OCI-LY1 (cell line): ENCODE measurements at regions not wholly inside any gene's neighbourhood (a gene's known extent, or its start where the extent isn't known, plus 50 kb on each side); places are given as distances from the start of the nearest gene placed in this dataset.

ENCODE experiments used
- H2AFZ ChIP-seq: fragments of 200-600 bp; sonication (generic), shearing (Covaris generic); 2 replicates; pipeline ENCODE4 v1.6.0; 2014; ENCODE audit warnings: antibody characterized with exemption, mild to moderate bottlenecking, low read length
- H3F3A ChIP-seq: fragments of 200-600 bp; sonication (generic), shearing (Covaris generic); 2 replicates; pipeline ENCODE4 v1.6.0; 2014; ENCODE audit warnings: mild to moderate bottlenecking, antibody characterized with exemption, low read length, moderate library complexity; ENCODE audit not compliant: insufficient read depth
- H3K27ac ChIP-seq: fragments of 200-600 bp; sonication (generic); 2 replicates; pipeline ENCODE4 v1.5.1; 2014; ENCODE audit warnings: low read length, mixed run types, mild to moderate bottlenecking, low read depth; ENCODE audit not compliant: poor library complexity, severe bottlenecking
- H3K27me3 ChIP-seq: fragments of 200-600 bp; sonication (generic); 2 replicates; pipeline ENCODE4 v1.6.0; 2014; ENCODE audit warnings: antibody characterized with exemption, mild to moderate bottlenecking, low read length, moderate library complexity; ENCODE audit not compliant: insufficient read depth
- H3K36me3 ChIP-seq: fragments of 200-600 bp; sonication (generic); 2 replicates; pipeline ENCODE4 v1.6.1; 2014; ENCODE audit warnings: mild to moderate bottlenecking, antibody characterized with exemption, low read length, moderate library complexity, mixed read lengths; ENCODE audit not compliant: insufficient read depth
- H3K4me1 ChIP-seq: fragments of 200-600 bp; sonication (generic); 2 replicates; pipeline ENCODE4 v1.5.1; 2014; ENCODE audit warnings: mild to moderate bottlenecking, low read length, moderate library complexity; ENCODE audit not compliant: insufficient read depth, severe bottlenecking
- H3K4me2 ChIP-seq: fragments of 200-600 bp; sonication (generic), shearing (Covaris generic); 2 replicates; pipeline ENCODE4 v1.6.1; 2014; ENCODE audit warnings: low read length
- H3K4me3 ChIP-seq: fragments of 200-600 bp; sonication (generic); 2 replicates; pipeline ENCODE4 v1.5.1; 2014; ENCODE audit warnings: low read length, low read depth, mild to moderate bottlenecking, mixed read lengths; ENCODE audit not compliant: poor library complexity, severe bottlenecking
- H3K79me2 ChIP-seq: fragments of 200-600 bp; shearing (Covaris generic); 2 replicates; pipeline ENCODE4 v1.6.1; 2016; ENCODE audit warnings: mixed run types, low read length, mixed read lengths; ENCODE audit not compliant: insufficient read depth
- H3K9ac ChIP-seq: fragments of 200-600 bp; sonication (generic), shearing (Covaris generic); 2 replicates; pipeline ENCODE4 v1.6.1; 2014; ENCODE audit warnings: mild to moderate bottlenecking, low read length, mixed read lengths
- H3K9me2 ChIP-seq: fragments of 200-600 bp; sonication (generic), shearing (Covaris generic); 2 replicates; pipeline ENCODE4 v1.6.1; 2014; ENCODE audit warnings: low read depth, mild to moderate bottlenecking, low read length, mixed read lengths
- H3K9me3 ChIP-seq: fragments of 200-600 bp; shearing (Covaris generic); 2 replicates; pipeline ENCODE4 v1.6.1; 2014; ENCODE audit warnings: low read length, mixed read lengths
- H4K20me1 ChIP-seq: fragments of 200-600 bp; sonication (generic), shearing (Covaris generic); 2 replicates; pipeline ENCODE4 v1.6.0; 2016; ENCODE audit warnings: mild to moderate bottlenecking, low read length; ENCODE audit not compliant: insufficient read depth
- EZH2 ChIP-seq: fragments of 200-600 bp; sonication (generic), shearing (Covaris generic); IDR thresholded peaks from 2 replicates; pipeline ENCODE4 v1.8.0; 2017; ENCODE audit warnings: borderline replicate concordance, mixed run types, mild to moderate bottlenecking, antibody characterized with exemption, low read length, moderate library complexity, mixed read lengths
- TF ChIP-seq, protein P1 (sequence below): fragments of 200-600 bp; sonication (generic), shearing (Covaris generic); IDR thresholded peaks from 2 replicates; pipeline ENCODE4 v1.5.1; 2017; ENCODE audit warnings: mild to moderate bottlenecking, antibody characterized with exemption, low read length, moderate library complexity, mixed read lengths

DNA sequence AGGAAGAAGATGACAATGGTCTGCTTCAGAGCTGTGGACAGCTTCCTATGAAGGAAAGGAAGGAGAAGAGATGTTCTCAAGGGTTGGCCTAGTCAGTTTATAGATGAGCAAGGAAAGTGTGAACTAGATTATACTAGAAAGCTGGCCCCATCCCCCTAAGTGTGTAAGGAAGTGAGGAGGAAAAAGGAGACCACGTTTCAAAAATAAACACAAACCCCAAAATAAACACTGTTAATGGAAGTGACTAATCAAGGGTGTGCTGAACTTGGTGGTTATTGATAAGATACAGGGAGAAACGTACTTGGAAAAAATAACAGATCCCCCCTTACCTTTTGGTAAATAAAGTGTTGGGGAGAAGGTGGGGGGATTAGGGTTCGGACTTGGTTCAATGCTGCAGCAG is 267.1 kb downstream of the SOX9 start:
- Histone ChIP-seq H3K4me1 (no peaks in the 10 kb centered on the region), H3K9ac (no peak overlapping the region), H3K9me2 (no peaks in the 10 kb centered on the region), H3K36me3 (no peaks in the 10 kb centered on the region), H4K20me1 (no peaks in the 10 kb centered on the region), H3F3A (no peaks in the 10 kb centered on the region), H3K9me3 (no peaks in the 10 kb centered on the region), H3K4me3 (no peak overlapping the region), H3K27ac (no peak overlapping the region), H3K79me2 (no peaks in the 10 kb centered on the region), H2AFZ (no peak overlapping the region), H3K4me2 (no peak overlapping the region), H3K27me3 (no peaks in the 10 kb centered on the region)
- TF ChIP-seq, protein P1, sequence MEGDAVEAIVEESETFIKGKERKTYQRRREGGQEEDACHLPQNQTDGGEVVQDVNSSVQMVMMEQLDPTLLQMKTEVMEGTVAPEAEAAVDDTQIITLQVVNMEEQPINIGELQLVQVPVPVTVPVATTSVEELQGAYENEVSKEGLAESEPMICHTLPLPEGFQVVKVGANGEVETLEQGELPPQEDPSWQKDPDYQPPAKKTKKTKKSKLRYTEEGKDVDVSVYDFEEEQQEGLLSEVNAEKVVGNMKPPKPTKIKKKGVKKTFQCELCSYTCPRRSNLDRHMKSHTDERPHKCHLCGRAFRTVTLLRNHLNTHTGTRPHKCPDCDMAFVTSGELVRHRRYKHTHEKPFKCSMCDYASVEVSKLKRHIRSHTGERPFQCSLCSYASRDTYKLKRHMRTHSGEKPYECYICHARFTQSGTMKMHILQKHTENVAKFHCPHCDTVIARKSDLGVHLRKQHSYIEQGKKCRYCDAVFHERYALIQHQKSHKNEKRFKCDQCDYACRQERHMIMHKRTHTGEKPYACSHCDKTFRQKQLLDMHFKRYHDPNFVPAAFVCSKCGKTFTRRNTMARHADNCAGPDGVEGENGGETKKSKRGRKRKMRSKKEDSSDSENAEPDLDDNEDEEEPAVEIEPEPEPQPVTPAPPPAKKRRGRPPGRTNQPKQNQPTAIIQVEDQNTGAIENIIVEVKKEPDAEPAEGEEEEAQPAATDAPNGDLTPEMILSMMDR = no peak
- TF ChIP-seq EZH2 = no peak

DNA sequence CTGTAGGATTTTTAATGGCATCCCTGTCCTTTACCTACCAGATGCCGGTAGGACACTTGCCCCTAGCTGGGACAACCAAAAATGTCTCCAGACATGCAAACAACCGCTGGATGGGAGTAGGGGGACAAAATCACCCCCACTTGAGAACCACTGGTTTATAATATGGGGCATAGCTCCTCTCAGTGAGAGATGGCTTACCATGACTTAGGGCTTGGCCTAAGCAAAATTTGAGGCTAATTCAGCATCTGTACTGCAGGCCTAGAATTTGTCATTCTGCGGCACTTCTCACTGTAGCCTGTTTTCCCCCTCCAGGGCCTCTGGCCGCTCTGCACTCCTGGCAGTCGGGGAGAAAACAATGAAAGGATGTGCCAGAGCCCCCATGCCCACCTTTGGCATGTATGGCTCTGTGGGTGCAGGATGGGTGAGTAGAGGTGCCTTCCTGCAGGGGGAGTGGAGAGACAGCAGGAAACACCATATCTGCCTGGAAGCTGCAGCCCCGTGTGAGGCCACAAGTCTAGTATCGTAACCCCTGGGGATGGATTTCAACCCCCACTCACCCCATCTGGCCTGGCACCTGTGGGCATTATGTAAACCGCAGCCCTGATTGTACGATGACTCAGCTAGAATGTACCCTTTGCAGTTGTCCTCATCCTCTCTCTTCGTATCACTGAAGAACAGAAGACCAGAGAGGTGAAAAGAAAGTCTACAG is 268.1 kb downstream of the SOX9 start:
- Histone ChIP-seq H3K27me3 (no peaks in the 10 kb centered on the region), H3K4me2 (no peak overlapping the region), H3K4me3 (no peak overlapping the region), H3K9ac (no peak overlapping the region), H3K4me1 (no peaks in the 10 kb centered on the region), H4K20me1 (no peaks in the 10 kb centered on the region), H3K9me3 (no peaks in the 10 kb centered on the region), H2AFZ (no peak overlapping the region), H3K36me3 (no peaks in the 10 kb centered on the region), H3F3A (no peaks in the 10 kb centered on the region), H3K27ac (no peak overlapping the region), H3K9me2 (no peaks in the 10 kb centered on the region), H3K79me2 (no peaks in the 10 kb centered on the region)
- TF ChIP-seq EZH2 = no peak
- TF ChIP-seq, protein P1 = no peak

DNA sequence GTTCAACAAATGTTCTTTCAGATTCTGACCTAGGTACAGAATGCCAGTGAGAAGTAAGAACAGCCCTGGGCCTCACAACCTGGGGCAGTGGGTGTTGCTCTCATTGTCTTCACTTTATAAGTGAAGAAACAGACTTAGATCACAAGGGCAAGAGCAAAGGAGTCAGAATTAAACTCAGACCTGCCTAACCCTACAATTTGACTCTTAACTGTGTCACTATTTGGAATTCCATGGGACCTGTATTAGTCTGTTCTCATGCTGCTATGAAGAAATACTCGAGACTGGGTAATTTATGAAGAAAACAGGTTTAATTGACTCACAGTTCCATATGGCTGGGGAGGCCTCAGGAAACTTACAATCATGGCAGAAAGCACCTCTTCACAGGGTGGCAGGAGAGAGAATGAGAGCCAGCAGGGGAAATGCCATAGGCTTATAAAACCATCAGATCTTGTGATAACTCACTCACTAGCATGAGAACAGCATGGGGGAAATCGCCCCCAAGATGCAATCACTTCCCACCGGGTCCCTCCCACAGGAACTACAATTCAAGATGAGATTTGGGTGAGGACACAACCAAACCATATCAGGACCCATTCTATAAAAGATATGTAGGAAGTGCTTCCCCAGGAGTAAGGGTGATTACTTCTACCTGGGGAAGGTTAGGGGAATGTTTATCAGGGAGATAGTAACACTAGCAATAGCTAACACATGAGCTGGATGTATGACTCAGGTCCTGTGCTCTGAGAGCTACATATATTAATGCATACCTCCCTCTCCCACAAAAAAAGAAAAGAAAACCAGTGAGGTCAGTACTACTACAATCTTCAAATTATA is 270.1 kb downstream of the SOX9 start:
- Histone ChIP-seq H3K9me2 (no peaks in the 10 kb centered on the region), H3K27ac (no peak overlapping the region), H3K4me1 (no peaks in the 10 kb centered on the region), H4K20me1 (no peaks in the 10 kb centered on the region), H3K79me2 (no peaks in the 10 kb centered on the region), H2AFZ (no peak overlapping the region), H3K27me3 (no peaks in the 10 kb centered on the region), H3K4me2 (no peak overlapping the region), H3K9me3 (no peaks in the 10 kb centered on the region), H3K9ac (no peak overlapping the region), H3K4me3 (no peak overlapping the region), H3F3A (no peaks in the 10 kb centered on the region), H3K36me3 (no peaks in the 10 kb centered on the region)
- no peak for TF ChIP-seq EZH2
- TF ChIP-seq, protein P1 = no peak
